ENCODE measurements at regions not wholly inside any gene's neighbourhood (a gene's known extent, or its start where the extent isn't known, plus 50 kb on each side); places are given as distances from the start of the nearest gene placed in this dataset.

- TF ChIP-seq POLR2A (IDR thresholded peaks at IDR 0.05): no peak
- no peak for TF ChIP-seq CTCF (IDR thresholded peaks at IDR 0.05)
These were observed 458.3 kb upstream of the CBLB start for GRCh38 chr3:106326941-106327695.

Measured in Peyer's patch (tissue), 4 donors.